Esophagus muscularis mucosa (tissue), 3 donors: ENCODE measurements at regions not wholly inside any gene's neighbourhood (a gene's known extent, or its start where the extent isn't known, plus 50 kb on each side); places are given as distances from the start of the nearest gene placed in this dataset.
"Not testable (repeated sequence)": the region's sequence is repeated elsewhere in the genome, so short reads cannot be mapped to it uniquely, and the experiment has no call there.

Experiments
- POLR2A ChIP-seq: fragments of 450-650 bp; IDR thresholded peaks from one replicate; pipeline ENCODE4 v1.6.1; 2017; ENCODE audit warnings: antibody characterized with exemption, moderate library complexity, mild to moderate bottlenecking, low read depth
- TF ChIP-seq, protein P1 (sequence below), 3 experiments: fragments of 200-600 bp in 2 of 3; fragments of 450-650 bp in 1 of 3; sonication (generic) in 2 of 3; IDR thresholded peaks; one replicate each; pipeline ENCODE4 v1.5.1; 2017 to 2019; ENCODE audit warnings: antibody characterized with exemption in 3 of 3, mild to moderate bottlenecking in 2 of 3, moderate library complexity in 1 of 3

DNA sequence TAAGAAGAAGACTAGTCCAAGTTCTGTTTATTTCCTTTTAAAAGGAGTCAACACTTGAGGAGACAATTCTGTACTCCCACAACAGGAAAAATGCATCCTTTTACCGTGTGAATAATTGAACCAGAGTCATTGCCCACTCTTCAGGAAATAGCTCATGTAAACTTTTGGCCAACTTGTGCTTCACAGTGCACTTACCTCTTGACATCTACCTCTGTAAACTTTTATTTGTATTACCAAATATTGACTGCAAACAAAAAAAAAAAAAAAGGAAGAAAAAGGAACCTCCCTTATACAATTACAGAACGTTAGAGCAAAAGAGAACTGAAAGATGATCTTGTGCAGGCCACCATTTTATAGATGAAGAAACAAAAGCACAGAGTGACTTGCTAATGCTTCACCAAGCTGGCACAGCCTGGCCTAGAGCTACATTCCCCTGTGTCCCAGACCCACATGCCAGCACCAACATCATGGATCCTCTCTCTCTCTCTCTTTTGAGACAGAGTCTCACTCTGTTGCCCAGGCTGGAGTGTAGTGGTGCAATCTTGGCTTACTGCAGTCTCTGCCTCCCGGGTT, 107.3 kb upstream of the NBPF19 start:
- TF ChIP-seq, protein P1, sequence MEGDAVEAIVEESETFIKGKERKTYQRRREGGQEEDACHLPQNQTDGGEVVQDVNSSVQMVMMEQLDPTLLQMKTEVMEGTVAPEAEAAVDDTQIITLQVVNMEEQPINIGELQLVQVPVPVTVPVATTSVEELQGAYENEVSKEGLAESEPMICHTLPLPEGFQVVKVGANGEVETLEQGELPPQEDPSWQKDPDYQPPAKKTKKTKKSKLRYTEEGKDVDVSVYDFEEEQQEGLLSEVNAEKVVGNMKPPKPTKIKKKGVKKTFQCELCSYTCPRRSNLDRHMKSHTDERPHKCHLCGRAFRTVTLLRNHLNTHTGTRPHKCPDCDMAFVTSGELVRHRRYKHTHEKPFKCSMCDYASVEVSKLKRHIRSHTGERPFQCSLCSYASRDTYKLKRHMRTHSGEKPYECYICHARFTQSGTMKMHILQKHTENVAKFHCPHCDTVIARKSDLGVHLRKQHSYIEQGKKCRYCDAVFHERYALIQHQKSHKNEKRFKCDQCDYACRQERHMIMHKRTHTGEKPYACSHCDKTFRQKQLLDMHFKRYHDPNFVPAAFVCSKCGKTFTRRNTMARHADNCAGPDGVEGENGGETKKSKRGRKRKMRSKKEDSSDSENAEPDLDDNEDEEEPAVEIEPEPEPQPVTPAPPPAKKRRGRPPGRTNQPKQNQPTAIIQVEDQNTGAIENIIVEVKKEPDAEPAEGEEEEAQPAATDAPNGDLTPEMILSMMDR (IDR thresholded peaks at IDR 0.05): not testable (repeated sequence)
- TF ChIP-seq POLR2A: not testable (repeated sequence)
